ENCODE measurements at regions not wholly inside any gene's neighbourhood (a gene's known extent, or its start where the extent isn't known, plus 50 kb on each side); places are given as distances from the start of the nearest gene placed in this dataset.

GRCh38 chr5:167961731-167962130, 329.7 kb upstream of the WWC1 start:
- DNase-seq = no peak
- Histone ChIP-seq H3K4me3 (no peak overlapping the region), H3K36me3 (no peaks in the 10 kb centered on the region), H3K4me1 (no peaks in the 10 kb centered on the region), H3K27ac (no peak overlapping the region), H3K9me3 (no peaks in the 10 kb centered on the region), H3K27me3 (no peaks in the 10 kb centered on the region)
- FAIRE-seq = no peak
- ATAC-seq = no peak
- no peak for TF ChIP-seq CTCF (IDR thresholded peaks at IDR 0.05)
- intact Hi-C loops (cut with DNase I) = no loop called here
- 60 to 81% methylated on average over 2 of the region's 2 CpGs for WGBS, 2 donors

- Histone ChIP-seq H3K9me3 (no peaks in the 10 kb centered on the region), H3K4me1 (no peaks in the 10 kb centered on the region), H3K27ac (no peak overlapping the region), H3K4me3 (no peak overlapping the region), H3K36me3 (no peaks in the 10 kb centered on the region), H3K27me3 (no peaks in the 10 kb centered on the region)
- FAIRE-seq (no peak), ATAC-seq (no peak), DNase-seq (no peak)
- intact Hi-C loops (cut with DNase I) = no loop called here
- no peak for TF ChIP-seq CTCF (IDR thresholded peaks at IDR 0.05)
- 56 to 60% methylated on average over 3 of the region's 3 CpGs for WGBS, 2 donors
These were observed 326.9 kb upstream of the WWC1 start for GRCh38 chr5:167964529-167964928.

GRCh38 chr5:167965710-167966109, 325.7 kb upstream of the WWC1 start:
- WGBS, 2 donors = 89 to 95% methylated on average over 2 of the region's 2 CpGs
- no peaks in the 10 kb centered on the region for H3K36me3 ChIP-seq
- no peak for FAIRE-seq
- no peaks in the 10 kb centered on the region for H3K27me3 ChIP-seq
- DNase-seq = no peak
- intact Hi-C loops (cut with DNase I) = no loop called here
- no peak for ATAC-seq
- H3K4me3 ChIP-seq = no peak overlapping the region
- H3K4me1 ChIP-seq = no peaks in the 10 kb centered on the region
- H3K9me3 ChIP-seq = no peaks in the 10 kb centered on the region
- no peak for TF ChIP-seq CTCF (IDR thresholded peaks at IDR 0.05)
- H3K27ac ChIP-seq = no peak overlapping the region

- Histone ChIP-seq H3K4me3 (no peak overlapping the region), H3K4me1 (no peaks in the 10 kb centered on the region), H3K9me3 (no peaks in the 10 kb centered on the region), H3K27ac (no peak overlapping the region), H3K27me3 (no peaks in the 10 kb centered on the region), H3K36me3 (no peaks in the 10 kb centered on the region)
- ATAC-seq (no peak), DNase-seq (no peak), FAIRE-seq (no peak)
- no peak for TF ChIP-seq CTCF (IDR thresholded peaks at IDR 0.05)
- intact Hi-C loops (cut with DNase I) = no loop called here
- WGBS, 2 donors = 37 to 42% methylated on average over 3 of the region's 3 CpGs
These were observed 324.5 kb upstream of the WWC1 start for GRCh38 chr5:167966979-167967378.

- ATAC-seq = no peak
- WGBS, 2 donors = 30 to 33% methylated on average over 7 of the region's 7 CpGs
- no peak overlapping the region for H3K27ac ChIP-seq
- H3K4me3 ChIP-seq = no peak overlapping the region
- TF ChIP-seq CTCF (IDR thresholded peaks at IDR 0.05) = no peak
- H3K27me3 ChIP-seq = no peaks in the 10 kb centered on the region
- no peak for FAIRE-seq
- H3K9me3 ChIP-seq = no peaks in the 10 kb centered on the region
- H3K4me1 ChIP-seq = no peaks in the 10 kb centered on the region
- DNase-seq = no peak
- H3K36me3 ChIP-seq = no peaks in the 10 kb centered on the region
- intact Hi-C loops (cut with DNase I) = no loop called here
These were observed 323.8 kb upstream of the WWC1 start for GRCh38 chr5:167967494-167968177.

Measured in pancreas (tissue), 10 donors.